ENCODE measurements at regions not wholly inside any gene's neighbourhood (a gene's known extent, or its start where the extent isn't known, plus 50 kb on each side); places are given as distances from the start of the nearest gene placed in this dataset.

GRCh38 chr4:162610116-162610515 lies 446.3 kb upstream of the FSTL5 start:
- no peak for DNase-seq (ENCODE audit: extremely low spot score in 2 of 2)

GRCh38 chr4:162586266-162586665 lies 422.5 kb upstream of the FSTL5 start:
- TF ChIP-seq POLR2A (IDR thresholded peaks at IDR 0.05) (no peak), POLR2AphosphoS5 (IDR thresholded peaks at IDR 0.05; ENCODE audit: insufficient read depth in 1 of 2, low read depth in 1 of 2) (no peak), CTCF (IDR thresholded peaks at IDR 0.05) (no peak)
- intact Hi-C loops (cut with DNase I): no loop called here
- H3K27me3 ChIP-seq: no peaks in the 10 kb centered on the region
- H3K27ac ChIP-seq: no peak overlapping the region
- H3K4me1 ChIP-seq: no peaks in the 10 kb centered on the region
- H3K36me3 ChIP-seq: no peaks in the 10 kb centered on the region
- no peak for DNase-seq (ENCODE audit: extremely low spot score in 2 of 2)
- H3K9me3 ChIP-seq: no peaks in the 10 kb centered on the region
- no peak overlapping the region for H3K4me3 ChIP-seq

More at GRCh38 chr4:162610116-162610515, 446.3 kb upstream of the FSTL5 start:
- Histone ChIP-seq H3K4me1 (no peaks in the 10 kb centered on the region), H3K27ac (no peak overlapping the region), H3K36me3 (no peaks in the 10 kb centered on the region), H3K9me3 (no peaks in the 10 kb centered on the region), H3K27me3 (no peaks in the 10 kb centered on the region), H3K4me3 (no peak overlapping the region)
- TF ChIP-seq POLR2AphosphoS5 (IDR thresholded peaks at IDR 0.05; ENCODE audit: insufficient read depth in 1 of 2, low read depth in 1 of 2) (no peak), POLR2A (IDR thresholded peaks at IDR 0.05) (no peak), CTCF (IDR thresholded peaks at IDR 0.05) (no peak)
- intact Hi-C loops (cut with DNase I): no loop called here

- TF ChIP-seq POLR2AphosphoS5 (IDR thresholded peaks at IDR 0.05; ENCODE audit: insufficient read depth in 1 of 2, low read depth in 1 of 2): no peak
- TF ChIP-seq CTCF (IDR thresholded peaks at IDR 0.05): no peak
- no peak for TF ChIP-seq POLR2A (IDR thresholded peaks at IDR 0.05)
- intact Hi-C loops (cut with DNase I): no loop called here
- H3K4me3 ChIP-seq: no peak overlapping the region
These were observed 418.4 kb upstream of the FSTL5 start for GRCh38 chr4:162582180-162582579.

GRCh38 chr4:162565730-162566129 lies 401.9 kb upstream of the FSTL5 start:
- Histone ChIP-seq H3K4me1 (no peaks in the 10 kb centered on the region), H3K9me3 (no peaks in the 10 kb centered on the region), H3K27me3 (no peaks in the 10 kb centered on the region), H3K27ac (no peak overlapping the region), H3K36me3 (no peaks in the 10 kb centered on the region), H3K4me3 (no peak overlapping the region)
- no peak for DNase-seq (ENCODE audit: extremely low spot score in 2 of 2)
- TF ChIP-seq CTCF (IDR thresholded peaks at IDR 0.05) (no peak), POLR2A (IDR thresholded peaks at IDR 0.05) (no peak), POLR2AphosphoS5 (IDR thresholded peaks at IDR 0.05; ENCODE audit: insufficient read depth in 1 of 2, low read depth in 1 of 2) (no peak)
- intact Hi-C loops (cut with DNase I): no loop called here

More at GRCh38 chr4:162582180-162582579, 418.4 kb upstream of the FSTL5 start:
- Histone ChIP-seq H3K27ac (no peak overlapping the region), H3K4me1 (no peaks in the 10 kb centered on the region), H3K27me3 (no peaks in the 10 kb centered on the region), H3K36me3 (no peaks in the 10 kb centered on the region), H3K9me3 (no peaks in the 10 kb centered on the region)
- DNase-seq (ENCODE audit: extremely low spot score in 2 of 2): no peak

- H3K4me3 ChIP-seq: no peak overlapping the region
- H3K27me3 ChIP-seq: no peaks in the 10 kb centered on the region
- H3K4me1 ChIP-seq: no peaks in the 10 kb centered on the region
- TF ChIP-seq POLR2A (IDR thresholded peaks at IDR 0.05) (no peak), POLR2AphosphoS5 (IDR thresholded peaks at IDR 0.05; ENCODE audit: insufficient read depth in 1 of 2, low read depth in 1 of 2) (no peak), CTCF (IDR thresholded peaks at IDR 0.05) (no peak)
- no peaks in the 10 kb centered on the region for H3K9me3 ChIP-seq
- DNase-seq (ENCODE audit: extremely low spot score in 2 of 2): no peak
- intact Hi-C loops (cut with DNase I): no loop called here
- H3K36me3 ChIP-seq: no peaks in the 10 kb centered on the region
- H3K27ac ChIP-seq: no peak overlapping the region
These were observed 396.3 kb upstream of the FSTL5 start for GRCh38 chr4:162560073-162560472.

Measured in vagina (tissue), 2 donors.